ENCODE measurements at regions not wholly inside any gene's neighbourhood (a gene's known extent, or its start where the extent isn't known, plus 50 kb on each side); places are given as distances from the start of the nearest gene placed in this dataset.

DNA sequence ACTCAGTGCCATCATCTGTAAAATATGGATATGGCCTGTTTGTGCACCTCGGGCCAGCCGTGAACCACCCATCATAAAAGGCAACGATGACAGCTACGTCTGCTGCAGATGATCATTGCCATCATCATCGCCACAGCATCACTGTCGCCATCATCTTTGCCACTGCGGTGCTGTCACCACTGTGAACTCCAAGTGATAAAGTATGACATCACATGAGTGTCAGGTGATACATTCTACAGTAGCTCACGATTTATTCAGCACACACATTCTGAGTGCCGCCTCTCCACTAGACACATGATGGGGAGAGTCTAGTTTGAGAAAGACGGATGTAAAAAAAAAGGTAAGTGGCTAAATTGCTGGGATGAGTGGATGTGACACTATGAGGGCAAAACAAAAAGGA, 755.4 kb upstream of the RAB6C start:
- TF ChIP-seq, protein P1, sequence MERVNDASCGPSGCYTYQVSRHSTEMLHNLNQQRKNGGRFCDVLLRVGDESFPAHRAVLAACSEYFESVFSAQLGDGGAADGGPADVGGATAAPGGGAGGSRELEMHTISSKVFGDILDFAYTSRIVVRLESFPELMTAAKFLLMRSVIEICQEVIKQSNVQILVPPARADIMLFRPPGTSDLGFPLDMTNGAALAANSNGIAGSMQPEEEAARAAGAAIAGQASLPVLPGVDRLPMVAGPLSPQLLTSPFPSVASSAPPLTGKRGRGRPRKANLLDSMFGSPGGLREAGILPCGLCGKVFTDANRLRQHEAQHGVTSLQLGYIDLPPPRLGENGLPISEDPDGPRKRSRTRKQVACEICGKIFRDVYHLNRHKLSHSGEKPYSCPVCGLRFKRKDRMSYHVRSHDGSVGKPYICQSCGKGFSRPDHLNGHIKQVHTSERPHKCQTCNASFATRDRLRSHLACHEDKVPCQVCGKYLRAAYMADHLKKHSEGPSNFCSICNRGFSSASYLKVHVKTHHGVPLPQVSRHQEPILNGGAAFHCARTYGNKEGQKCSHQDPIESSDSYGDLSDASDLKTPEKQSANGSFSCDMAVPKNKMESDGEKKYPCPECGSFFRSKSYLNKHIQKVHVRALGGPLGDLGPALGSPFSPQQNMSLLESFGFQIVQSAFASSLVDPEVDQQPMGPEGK (CRISPR knock-in tag; IDR thresholded peaks at IDR 0.05) = no peak
- no peak for TF ChIP-seq ZNF317 (CRISPR knock-in tag; IDR thresholded peaks at IDR 0.05)
- no peak for TF ChIP-seq POLR2AphosphoS5 (IDR thresholded peaks at IDR 0.05; ENCODE audit: low read depth, low read length)
